ENCODE measurements at regions not wholly inside any gene's neighbourhood (a gene's known extent, or its start where the extent isn't known, plus 50 kb on each side); places are given as distances from the start of the nearest gene placed in this dataset.
"Not testable (repeated sequence)": the region's sequence is repeated elsewhere in the genome, so short reads cannot be mapped to it uniquely, and the experiment has no call there.

GRCh38 chr7:46928719-46929118, 653.2 kb downstream of the TNS3 start:
- no peak for DNase-seq

- no peak for DNase-seq
These were observed 654.6 kb downstream of the TNS3 start for GRCh38 chr7:46927131-46927810.

- no peak for DNase-seq
These were observed 665.3 kb downstream of the TNS3 start for GRCh38 chr7:46916581-46916980.

GRCh38 chr7:46912692-46913091, 669.2 kb downstream of the TNS3 start:
- DNase-seq, result no peak

- no peak for DNase-seq
These were observed 672.3 kb downstream of the TNS3 start for GRCh38 chr7:46909601-46910051.

- no peak for DNase-seq
These were observed 673.1 kb downstream of the TNS3 start for GRCh38 chr7:46908770-46909169.

- DNase-seq, result not testable (repeated sequence)
These were observed 677.4 kb downstream of the TNS3 start for GRCh38 chr7:46904523-46904922.

GRCh38 chr7:46902463-46902862, 679.4 kb downstream of the TNS3 start:
- DNase-seq, result no peak

- no peak for DNase-seq
These were observed 681.3 kb downstream of the TNS3 start for GRCh38 chr7:46900312-46901263.

- no peak for DNase-seq
These were observed 684.5 kb downstream of the TNS3 start for GRCh38 chr7:46897381-46897780.

- DNase-seq, result no peak
These were observed 695.1 kb downstream of the TNS3 start for GRCh38 chr7:46886669-46887374.

GRCh38 chr7:46885167-46885566, 696.7 kb downstream of the TNS3 start:
- no peak for DNase-seq

GRCh38 chr7:46881507-46882127, 700.3 kb downstream of the TNS3 start:
- no peak for DNase-seq

GRCh38 chr7:46880508-46881196, 701.3 kb downstream of the TNS3 start:
- no peak for DNase-seq

GRCh38 chr7:46879783-46880182, 702.1 kb downstream of the TNS3 start:
- DNase-seq, result no peak

GRCh38 chr7:46871516-46871915, 710.4 kb downstream of the TNS3 start:
- no peak for DNase-seq

- no peak for DNase-seq
These were observed 717.2 kb downstream of the TNS3 start for GRCh38 chr7:46864716-46865115.

GRCh38 chr7:46859963-46860475, 721.9 kb downstream of the TNS3 start:
- DNase-seq, result no peak

GRCh38 chr7:46855851-46856250, 726.1 kb downstream of the TNS3 start:
- DNase-seq, result no peak

- DNase-seq, result no peak
These were observed 726.9 kb downstream of the TNS3 start for GRCh38 chr7:46854958-46855473.

- no peak for DNase-seq
These were observed 728.5 kb downstream of the TNS3 start for GRCh38 chr7:46853451-46853850.

- DNase-seq, result no peak
These were observed 729.1 kb downstream of the TNS3 start for GRCh38 chr7:46852795-46853194.
